Transverse colon (tissue), 4 donors: ENCODE measurements at regions not wholly inside any gene's neighbourhood (a gene's known extent, or its start where the extent isn't known, plus 50 kb on each side); places are given as distances from the start of the nearest gene placed in this dataset.

Source experiments
- CTCF ChIP-seq, 5 experiments: fragments of 200-600 bp in 3 of 5; fragments of 450-650 bp in 2 of 5; sonication (generic) in 3 of 5; IDR thresholded peaks; 1 replicate in 2 of 5; 2 replicates in 3 of 5; pipeline ENCODE4 v1.5.1; 2016 to 2017; ENCODE audit warnings: antibody characterized with exemption in 5 of 5, inconsistent platforms in 3 of 5, mild to moderate bottlenecking in 2 of 5, moderate library complexity in 1 of 5
- POLR2A ChIP-seq: fragments of 450-650 bp; IDR thresholded peaks from one replicate; pipeline ENCODE4 v1.6.1; 2016; ENCODE audit warnings: antibody characterized with exemption, mild to moderate bottlenecking, moderate library complexity
- POLR2AphosphoS5 ChIP-seq, 3 donors: sonication (generic); formaldehyde crosslinking; IDR thresholded peaks; one replicate each; pipeline ENCODE4 v1.6.1; 2016; ENCODE audit warnings: antibody characterized with exemption in 3 of 3

- TF ChIP-seq POLR2AphosphoS5 (IDR thresholded peaks at IDR 0.05), result no peak
- no peak for TF ChIP-seq CTCF (IDR thresholded peaks at IDR 0.05)
- no peak for TF ChIP-seq POLR2A
Observed at GRCh38 chr12:74456431-74456830, 81.2 kb upstream of the ATXN7L3B start.
